OCI-LY7 (cell line): ENCODE measurements at regions not wholly inside any gene's neighbourhood (a gene's known extent, or its start where the extent isn't known, plus 50 kb on each side); places are given as distances from the start of the nearest gene placed in this dataset.

Experiments used
- BruUV-seq: library from RNA; stranded (reverse); fragments of 400-500 nt; replicated peaks from 2 replicates; lab custom pipeline; 2021; lab: Mats Ljungman, UMichigan
- CTCF ChIA-PET: fragments of 300-600 bp; sonication (Branson Sonifier 250); formaldehyde crosslinking; loops from one replicate; lab custom pipeline; 2022; ENCODE audit warnings: antibody characterized with exemption; ENCODE audit not compliant: unreplicated experiment; lab: Charles Lee
- POLR2A ChIA-PET: fragments of 300-600 bp; sonication (Branson Sonifier 250); formaldehyde crosslinking; loops from one replicate; lab custom pipeline; 2022; ENCODE audit warnings: antibody characterized with exemption; lab: Charles Lee
- DNase-seq: peaks from one replicate; pipeline ENCODE4 v3.0.0-alpha.2; 2015; ENCODE audit warnings: low spot score
- H2AFZ ChIP-seq: fragments of 200-600 bp; sonication (generic), shearing (Covaris generic); 2 replicates; pipeline ENCODE4 v1.6.1; 2014; ENCODE audit warnings: mild to moderate bottlenecking, antibody characterized with exemption, low read length, moderate library complexity
- H3K27ac ChIP-seq: fragments of 200-600 bp; sonication (generic); 2 replicates; pipeline ENCODE4 v1.5.1; 2014; ENCODE audit warnings: mixed run types, low read depth, mild to moderate bottlenecking, moderate library complexity, low read length, inconsistent platforms; ENCODE audit not compliant: poor library complexity, severe bottlenecking
- H3K36me3 ChIP-seq: fragments of 200-600 bp; sonication (generic); 2 replicates; pipeline ENCODE4 v1.6.1; 2014; ENCODE audit warnings: mild to moderate bottlenecking, antibody characterized with exemption, low read length, moderate library complexity, mixed read lengths; ENCODE audit not compliant: insufficient read depth
- H3K4me1 ChIP-seq: fragments of 200-600 bp; sonication (generic); 2 replicates; pipeline ENCODE4 v1.5.1; 2014; ENCODE audit warnings: mild to moderate bottlenecking, low read length; ENCODE audit not compliant: insufficient read depth, poor library complexity, severe bottlenecking
- H3K4me2 ChIP-seq: fragments of 200-600 bp; sonication (generic); 2 replicates; pipeline ENCODE4 v1.6.1; 2014; ENCODE audit warnings: mild to moderate bottlenecking, low read length
- H3K4me3 ChIP-seq: fragments of 200-600 bp; sonication (generic); 2 replicates; pipeline ENCODE4 v1.5.1; 2014; ENCODE audit warnings: mild to moderate bottlenecking, low read depth, low read length; ENCODE audit not compliant: poor library complexity, severe bottlenecking
- H3K79me2 ChIP-seq: fragments of 200-600 bp; sonication (generic); 2 replicates; pipeline ENCODE4 v1.6.1; 2016; ENCODE audit warnings: low read depth, mild to moderate bottlenecking, low read length, moderate library complexity, mixed read lengths; ENCODE audit not compliant: insufficient read depth
- H3K9me2 ChIP-seq: fragments of 200-600 bp; sonication (generic); 2 replicates; pipeline ENCODE4 v1.6.1; 2016; ENCODE audit warnings: mild to moderate bottlenecking, low read length, mixed read lengths; ENCODE audit not compliant: insufficient read depth
- H3K9me3 ChIP-seq: fragments of 200-600 bp; sonication (generic); 2 replicates; pipeline ENCODE4 v1.6.1; 2014; ENCODE audit warnings: mild to moderate bottlenecking, mixed run types, low read length, mixed read lengths
- H4K20me1 ChIP-seq: fragments of 200-600 bp; sonication (generic); 2 replicates; pipeline ENCODE4 v1.6.1; 2014; ENCODE audit warnings: mild to moderate bottlenecking, antibody characterized with exemption, low read length, moderate library complexity, mixed read lengths; ENCODE audit not compliant: insufficient read depth
- EZH2phosphoT487 ChIP-seq: fragments of 200-600 bp; sonication (generic); IDR thresholded peaks from 2 replicates; pipeline ENCODE4 v1.6.1; 2018; ENCODE audit warnings: low read depth, borderline replicate concordance, mild to moderate bottlenecking, mixed run types, antibody characterized with exemption, low read length, moderate library complexity, mixed read lengths
- intact Hi-C: fragments of 100-400 bp; cut with micrococcal nuclease; formaldehyde crosslinking; loops from one replicate; pipeline ENCODE4 v1.10.0; 2022; ENCODE audit not compliant: unreplicated experiment
- TF ChIP-seq, protein P1 (sequence below): fragments of 200-600 bp; sonication (generic); conservative IDR thresholded peaks from 2 replicates; pipeline ENCODE4 v1.5.1; 2014; ENCODE audit warnings: mild to moderate bottlenecking, antibody characterized with exemption, low read length, moderate library complexity, mixed read lengths

- Histone ChIP-seq H3K9me2 (no peaks in the 10 kb centered on the region), H3K4me1 (peaks cover 34% of the 10 kb centered on the region), H3K79me2 (no peaks in the 10 kb centered on the region), H3K36me3 (no peaks in the 10 kb centered on the region), H4K20me1 (no peaks in the 10 kb centered on the region), H3K4me3 (no peak overlapping the region), H3K27ac (no peak overlapping the region), H3K4me2 (no peak overlapping the region; the same call in 1 of the 2 replicates), H3K9me3 (no peaks in the 10 kb centered on the region), H2AFZ (peak overlapping the region; percentile 93; the same call in 1 of the 2 replicates)
- POLR2A ChIA-PET = interaction anchor here (1.2 kb wide), 1 partner anchor 11 kb away, joined by 3 read pairs; no protein-coding TSS in a partner anchor
- no TSS peak for BruUV-seq
- intact Hi-C loops = loop anchor here (2.0 to 10.0 kb wide), 5 partner anchors 341 to 1609 kb away; partner anchors contain the start of gene ZEB2
- TF ChIP-seq, protein P1, sequence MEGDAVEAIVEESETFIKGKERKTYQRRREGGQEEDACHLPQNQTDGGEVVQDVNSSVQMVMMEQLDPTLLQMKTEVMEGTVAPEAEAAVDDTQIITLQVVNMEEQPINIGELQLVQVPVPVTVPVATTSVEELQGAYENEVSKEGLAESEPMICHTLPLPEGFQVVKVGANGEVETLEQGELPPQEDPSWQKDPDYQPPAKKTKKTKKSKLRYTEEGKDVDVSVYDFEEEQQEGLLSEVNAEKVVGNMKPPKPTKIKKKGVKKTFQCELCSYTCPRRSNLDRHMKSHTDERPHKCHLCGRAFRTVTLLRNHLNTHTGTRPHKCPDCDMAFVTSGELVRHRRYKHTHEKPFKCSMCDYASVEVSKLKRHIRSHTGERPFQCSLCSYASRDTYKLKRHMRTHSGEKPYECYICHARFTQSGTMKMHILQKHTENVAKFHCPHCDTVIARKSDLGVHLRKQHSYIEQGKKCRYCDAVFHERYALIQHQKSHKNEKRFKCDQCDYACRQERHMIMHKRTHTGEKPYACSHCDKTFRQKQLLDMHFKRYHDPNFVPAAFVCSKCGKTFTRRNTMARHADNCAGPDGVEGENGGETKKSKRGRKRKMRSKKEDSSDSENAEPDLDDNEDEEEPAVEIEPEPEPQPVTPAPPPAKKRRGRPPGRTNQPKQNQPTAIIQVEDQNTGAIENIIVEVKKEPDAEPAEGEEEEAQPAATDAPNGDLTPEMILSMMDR = no peak
- CTCF ChIA-PET = no interaction called here
- DNase-seq = no peak
Observed at GRCh38 chr2:145753966-145754365, 1234.0 kb upstream of the ZEB2 start.

GRCh38 chr2:145753041-145753608 is 1233.2 kb upstream of the ZEB2 start:
- Histone ChIP-seq H3K9me2 (no peaks in the 10 kb centered on the region), H3K27ac (no peak overlapping the region), H3K9me3 (no peaks in the 10 kb centered on the region), H3K79me2 (no peaks in the 10 kb centered on the region), H3K4me3 (no peak overlapping the region), H3K36me3 (no peaks in the 10 kb centered on the region), H3K4me2 (peak overlapping the region; percentile 56; the same call in 1 of the 2 replicates), H3K4me1 (peaks cover 34% of the 10 kb centered on the region), H2AFZ (peak overlapping the region; percentile 93), H4K20me1 (no peaks in the 10 kb centered on the region)
- no TSS peak for BruUV-seq
- ChIA-PET CTCF (no interaction called here), POLR2A (interaction anchor here (0.7 to 1.4 kb wide), 5 partner anchors 221 to 1604 kb away, joined by 3 to 5 read pairs (median 3); no protein-coding TSS in a partner anchor)
- DNase-seq = no peak
- no peak for TF ChIP-seq EZH2phosphoT487
- TF ChIP-seq, protein P1 = no peak
- intact Hi-C loops = loop anchor here (2.0 to 10.0 kb wide), 5 partner anchors 340 to 1608 kb away; partner anchors contain the start of gene ZEB2

DNA sequence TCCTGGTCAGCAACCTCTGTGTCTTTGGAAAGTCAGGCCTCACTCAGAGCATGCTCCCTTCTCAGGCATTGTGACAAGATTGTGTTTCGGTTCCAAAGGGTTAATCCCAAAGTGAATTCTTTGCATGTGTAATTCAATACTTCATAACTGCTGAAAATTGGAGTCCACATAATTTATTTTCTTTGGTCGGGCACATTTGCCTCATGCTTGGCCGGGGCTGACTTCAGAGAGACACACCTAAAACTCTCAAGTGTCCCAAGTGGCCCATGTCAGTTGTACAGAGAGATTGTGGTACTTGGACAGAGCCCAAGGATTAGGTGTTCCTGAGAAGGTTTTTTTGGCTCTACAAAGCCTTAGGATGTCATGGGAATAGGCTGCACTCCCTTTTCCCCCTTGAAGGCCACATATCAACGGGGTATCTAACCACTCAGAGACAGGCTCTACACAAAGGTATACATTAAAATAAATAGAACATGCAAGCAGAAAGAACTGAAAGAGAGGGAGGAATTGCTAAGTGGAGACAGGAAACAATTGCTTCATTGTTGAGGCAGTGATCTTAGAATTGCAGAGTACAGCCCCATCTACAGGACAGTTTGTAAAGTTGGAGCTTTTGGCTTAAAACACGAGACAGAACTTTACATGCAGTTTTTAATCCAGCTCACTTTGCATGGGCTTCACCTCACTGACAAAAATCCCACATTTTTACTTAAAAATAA is 1232.3 kb upstream of the ZEB2 start:
- POLR2A ChIA-PET = interaction anchor here (0.5 to 1.4 kb wide), 11 partner anchors 19 to 1607 kb away, joined by 3 to 6 read pairs (median 3); no protein-coding TSS in a partner anchor
- no peaks in the 10 kb centered on the region for H3K36me3 ChIP-seq
- CTCF ChIA-PET = no interaction called here
- H3K9me2 ChIP-seq = no peaks in the 10 kb centered on the region
- no peak for TF ChIP-seq EZH2phosphoT487
- TF ChIP-seq, protein P1 = peak; percentile 90
- peak overlapping the region; percentile 93 for H2AFZ ChIP-seq
- H4K20me1 ChIP-seq = no peaks in the 10 kb centered on the region
- BruUV-seq = no TSS peak
- DNase-seq = peak; percentile 79
- H3K4me3 ChIP-seq = peak overlapping the region; percentile 3
- no peaks in the 10 kb centered on the region for H3K79me2 ChIP-seq
- no peaks in the 10 kb centered on the region for H3K9me3 ChIP-seq
- H3K4me1 ChIP-seq = peaks cover 34% of the 10 kb centered on the region
- intact Hi-C loops = loop anchor here (2.0 to 10.0 kb wide), 5 partner anchors 339 to 1607 kb away; partner anchors contain the start of gene ZEB2
- peak overlapping the region; percentile 8 for H3K27ac ChIP-seq
- peak overlapping the region; percentile 56 for H3K4me2 ChIP-seq
